Left lung (tissue), 4 donors: ENCODE measurements at regions not wholly inside any gene's neighbourhood (a gene's known extent, or its start where the extent isn't known, plus 50 kb on each side); places are given as distances from the start of the nearest gene placed in this dataset.
A peak's percentile ranks its signal among the peaks of the same experiment; 100 is the strongest.

Experiments used
- ATAC-seq: fragments of 200-7000 bp; cut with Tn5 transposase; one replicate; pipeline ENCODE4 v1.9.1; 2020; ENCODE audit warnings: moderate library complexity
- DNase-seq, 4 donors: peaks; one replicate each; pipeline ENCODE4 v3.0.0-alpha.2; 2013 to 2020
- H3K27ac ChIP-seq, 2 donors: fragments of 200-600 bp; sonication (generic) in 1 of 2; one replicate each; pipeline versions ENCODE4 v1.5.0 to v1.8.0; 2020 to 2021
- H3K27me3 ChIP-seq, 2 donors: fragments of 200-600 bp; sonication (generic) in 1 of 2; one replicate each; pipeline versions ENCODE4 v1.5.0 to v1.8.0; 2020 to 2021
- H3K36me3 ChIP-seq, 2 donors: fragments of 200-600 bp; sonication (generic) in 1 of 2; one replicate each; pipeline versions ENCODE4 v1.5.0 to v1.8.0; 2020 to 2021
- H3K4me1 ChIP-seq, 2 donors: fragments of 200-600 bp; one replicate each; pipeline ENCODE4 v1.8.0; 2021
- H3K4me3 ChIP-seq, 2 donors: fragments of 200-600 bp; sonication (generic) in 1 of 2; one replicate each; pipeline versions ENCODE4 v1.5.0 to v1.8.0; 2020 to 2021; ENCODE audit warnings: mild to moderate bottlenecking in 1 of 2
- H3K9me3 ChIP-seq, 2 donors: fragments of 200-600 bp; sonication (generic) in 1 of 2; one replicate each; pipeline versions ENCODE4 v1.5.0 to v1.8.0; 2020 to 2021
- intact Hi-C, 2 donors: fragments of 100-400 bp; cut with DNase I; formaldehyde crosslinking; loops; one replicate each; pipeline versions ENCODE4 v1.11.2 to v1.14.2; 2022
- TF ChIP-seq, protein P1 (sequence below), 2 donors: fragments of 200-600 bp; sonication (generic) in 1 of 2; IDR thresholded peaks; one replicate each; pipeline versions ENCODE4 v1.5.0 to v1.8.0; 2021; ENCODE audit warnings: antibody characterized with exemption in 2 of 2
- donor health status: DM: no; HTN: yes; CAD: no.
- donor health status: DM: no; HTN: no; CAD: no.

DNA sequence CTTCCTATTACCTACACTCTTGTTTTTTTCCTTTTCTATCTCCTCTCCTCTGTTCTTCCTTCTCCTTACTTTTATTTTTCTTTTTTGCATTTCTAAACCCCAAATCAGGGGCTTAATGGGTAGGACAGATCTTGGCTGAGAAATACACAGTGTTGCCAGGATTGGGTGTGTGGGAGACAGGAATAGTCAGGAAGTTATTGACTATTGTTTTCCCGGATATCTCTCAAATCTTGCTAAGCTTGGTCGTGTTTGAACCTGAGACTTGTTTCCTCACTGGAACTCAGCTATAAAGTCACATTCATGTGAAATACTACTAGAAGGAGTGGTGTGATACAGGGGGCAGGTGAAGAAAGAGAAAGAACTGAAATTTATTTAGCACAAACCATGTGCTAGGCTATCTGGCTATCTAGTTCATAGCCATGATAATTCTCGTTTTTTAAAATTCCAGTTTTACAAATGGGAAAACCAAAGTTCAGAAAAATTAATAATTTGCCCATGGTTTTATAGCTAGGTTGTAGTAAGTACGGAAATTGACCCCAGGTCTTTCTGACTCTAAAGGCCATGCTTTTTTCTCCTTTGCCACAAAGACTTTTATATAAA lies 343.2 kb upstream of the UMPS start:
- TF ChIP-seq, protein P1, sequence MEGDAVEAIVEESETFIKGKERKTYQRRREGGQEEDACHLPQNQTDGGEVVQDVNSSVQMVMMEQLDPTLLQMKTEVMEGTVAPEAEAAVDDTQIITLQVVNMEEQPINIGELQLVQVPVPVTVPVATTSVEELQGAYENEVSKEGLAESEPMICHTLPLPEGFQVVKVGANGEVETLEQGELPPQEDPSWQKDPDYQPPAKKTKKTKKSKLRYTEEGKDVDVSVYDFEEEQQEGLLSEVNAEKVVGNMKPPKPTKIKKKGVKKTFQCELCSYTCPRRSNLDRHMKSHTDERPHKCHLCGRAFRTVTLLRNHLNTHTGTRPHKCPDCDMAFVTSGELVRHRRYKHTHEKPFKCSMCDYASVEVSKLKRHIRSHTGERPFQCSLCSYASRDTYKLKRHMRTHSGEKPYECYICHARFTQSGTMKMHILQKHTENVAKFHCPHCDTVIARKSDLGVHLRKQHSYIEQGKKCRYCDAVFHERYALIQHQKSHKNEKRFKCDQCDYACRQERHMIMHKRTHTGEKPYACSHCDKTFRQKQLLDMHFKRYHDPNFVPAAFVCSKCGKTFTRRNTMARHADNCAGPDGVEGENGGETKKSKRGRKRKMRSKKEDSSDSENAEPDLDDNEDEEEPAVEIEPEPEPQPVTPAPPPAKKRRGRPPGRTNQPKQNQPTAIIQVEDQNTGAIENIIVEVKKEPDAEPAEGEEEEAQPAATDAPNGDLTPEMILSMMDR (IDR thresholded peaks at IDR 0.05) = no peak
- Histone ChIP-seq H3K4me3 (no peak overlapping the region), H3K4me1 (no peaks in the 10 kb centered on the region), H3K9me3 (no peaks in the 10 kb centered on the region), H3K27me3 (no peaks in the 10 kb centered on the region), H3K27ac (no peak overlapping the region), H3K36me3 (no peaks in the 10 kb centered on the region)
- intact Hi-C loops = no loop called here
- ATAC-seq = no peak
- no peak for DNase-seq

DNA sequence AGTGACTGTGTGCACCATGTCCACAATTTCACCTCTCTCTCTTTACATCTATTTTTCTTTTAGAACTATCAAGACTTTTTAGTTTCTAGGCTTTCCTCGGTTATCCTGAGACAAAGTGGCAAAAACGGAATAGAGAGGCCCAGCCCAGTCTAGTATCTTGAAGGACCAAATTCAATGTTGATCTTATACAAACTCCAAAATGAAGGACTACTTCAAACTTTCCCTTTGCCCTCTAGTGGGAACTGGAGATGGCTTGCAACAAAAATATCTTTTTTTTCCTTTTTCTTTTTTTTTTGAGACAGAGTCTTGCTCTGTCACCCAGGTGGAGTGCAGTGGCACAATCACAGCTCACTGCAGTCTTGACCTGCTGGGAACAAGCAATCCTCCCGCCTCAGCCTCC lies 338.5 kb upstream of the UMPS start:
- Histone ChIP-seq H3K36me3 (no peaks in the 10 kb centered on the region), H3K9me3 (no peaks in the 10 kb centered on the region), H3K4me3 (no peak overlapping the region), H3K4me1 (no peaks in the 10 kb centered on the region), H3K27me3 (no peaks in the 10 kb centered on the region), H3K27ac (no peak overlapping the region)
- intact Hi-C loops = no loop called here
- TF ChIP-seq, protein P1 (IDR thresholded peaks at IDR 0.05) = no peak
- DNase-seq (peak in 1 of 4 donors; percentile 10), ATAC-seq (peak; percentile 66)

DNA sequence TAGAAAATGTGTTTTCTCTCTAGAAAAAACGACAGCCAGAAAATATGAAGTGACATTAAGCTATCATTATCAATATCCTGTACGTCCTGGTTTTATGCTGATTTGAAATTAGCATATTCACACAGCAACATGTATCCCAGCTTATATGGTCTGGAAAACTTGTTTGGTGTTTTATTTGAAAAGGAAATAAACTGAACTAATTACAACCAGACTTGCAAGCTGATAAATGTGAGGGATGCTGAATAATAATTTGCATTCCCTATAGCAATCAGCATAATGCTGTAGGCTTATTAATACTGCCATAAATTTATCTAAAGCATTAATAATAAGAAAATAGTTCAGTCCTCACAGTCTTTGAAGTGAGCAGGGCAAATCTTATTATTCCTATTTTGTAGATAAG lies 336.9 kb upstream of the UMPS start:
- no peak overlapping the region for H3K27ac ChIP-seq
- DNase-seq (no peak), ATAC-seq (no peak)
- H3K4me1 ChIP-seq = no peaks in the 10 kb centered on the region
- no peaks in the 10 kb centered on the region for H3K9me3 ChIP-seq
- no peak overlapping the region for H3K4me3 ChIP-seq
- intact Hi-C loops = no loop called here
- no peaks in the 10 kb centered on the region for H3K27me3 ChIP-seq
- TF ChIP-seq, protein P1 (IDR thresholded peaks at IDR 0.05) = no peak
- H3K36me3 ChIP-seq = no peaks in the 10 kb centered on the region

DNA sequence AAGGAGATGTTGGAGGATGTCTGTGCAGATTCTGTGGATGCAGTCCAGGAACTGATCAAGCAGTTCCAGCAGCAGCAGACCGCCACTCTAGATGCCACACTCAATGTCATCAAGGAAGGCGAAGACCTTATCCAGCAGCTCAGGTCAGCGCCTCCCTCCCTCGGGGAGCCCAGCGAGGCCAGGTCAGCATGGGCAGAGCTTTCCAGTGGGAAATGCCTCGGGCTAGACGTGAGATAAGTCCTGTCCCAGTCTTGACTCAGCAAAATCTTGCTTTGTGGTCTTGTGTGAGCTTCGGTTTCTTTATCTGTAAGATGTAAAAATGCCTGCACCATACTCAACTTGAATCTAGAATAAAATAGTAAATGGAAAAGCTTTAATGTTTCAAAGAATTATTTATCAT lies 335.1 kb upstream of the UMPS start:
- Histone ChIP-seq H3K27ac (no peak overlapping the region), H3K9me3 (no peaks in the 10 kb centered on the region), H3K4me1 (no peaks in the 10 kb centered on the region), H3K4me3 (no peak overlapping the region), H3K36me3 (no peaks in the 10 kb centered on the region), H3K27me3 (no peaks in the 10 kb centered on the region)
- DNase-seq (no peak), ATAC-seq (no peak)
- TF ChIP-seq, protein P1 (IDR thresholded peaks at IDR 0.05) = no peak
- intact Hi-C loops = no loop called here

DNA sequence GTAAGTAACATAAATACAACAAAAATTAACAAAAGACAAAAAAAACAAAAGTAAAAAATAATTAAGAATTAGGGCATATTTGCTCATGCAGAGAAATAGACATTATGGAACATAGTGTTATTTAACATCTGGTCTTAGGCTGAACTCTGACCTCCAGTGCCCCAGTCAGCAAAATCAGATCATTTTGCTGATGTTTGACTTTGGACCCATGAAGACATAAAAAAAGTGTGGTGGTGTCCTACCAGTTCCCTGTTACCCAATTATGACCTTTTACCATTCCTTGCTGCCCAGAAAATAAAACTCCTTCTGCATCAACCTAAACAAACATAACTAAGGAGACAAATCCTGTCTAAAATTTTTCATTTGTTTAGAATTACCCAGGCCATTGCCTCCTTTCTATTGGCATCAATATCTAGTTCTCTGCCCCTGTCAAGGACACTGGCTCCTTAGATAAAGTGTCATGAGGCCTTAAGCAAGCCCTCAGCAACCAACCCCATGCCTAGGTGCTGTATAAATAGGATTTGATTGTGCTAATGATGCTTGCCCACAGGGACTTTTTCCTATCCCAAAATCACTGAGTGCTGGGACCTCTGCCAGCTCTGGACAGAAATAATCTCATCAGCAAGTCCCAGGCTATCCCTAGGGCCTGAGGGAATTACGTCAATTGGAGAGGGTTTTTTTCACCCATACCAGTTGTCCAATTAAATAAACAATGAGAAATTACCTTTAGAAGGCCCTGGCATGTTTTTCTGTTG lies 334.5 kb upstream of the UMPS start:
- H3K27me3 ChIP-seq = no peaks in the 10 kb centered on the region
- ATAC-seq = no peak
- DNase-seq = peak in 2 of 4 donors; percentile 27 to 36
- TF ChIP-seq, protein P1 (IDR thresholded peaks at IDR 0.05) = no peak
- no peak overlapping the region for H3K4me3 ChIP-seq
- no peaks in the 10 kb centered on the region for H3K9me3 ChIP-seq
- no peaks in the 10 kb centered on the region for H3K4me1 ChIP-seq
- intact Hi-C loops = no loop called here
- H3K36me3 ChIP-seq = no peaks in the 10 kb centered on the region
- no peak overlapping the region for H3K27ac ChIP-seq
